A549 (cell line): ENCODE measurements at regions not wholly inside any gene's neighbourhood (a gene's known extent, or its start where the extent isn't known, plus 50 kb on each side); places are given as distances from the start of the nearest gene placed in this dataset.

Experiments
- EHMT2 ChIP-seq: fragments of 200-600 bp; sonication (generic); IDR thresholded peaks from 2 replicates; pipeline ENCODE4 v1.6.1; 2016; ENCODE audit warnings: antibody characterized with exemption, low read depth, mild to moderate bottlenecking, moderate library complexity
- EP300 ChIP-seq, 2 experiments: fragments of >200 bp; sonication (Bioruptor Twin); formaldehyde crosslinking; IDR thresholded peaks; 2 replicates in 1 of 2; 3 replicates in 1 of 2; pipeline ENCODE4 v1.6.1; 2016 to 2017
- JUN ChIP-seq, 2 experiments: fragments of >200 bp; sonication (Bioruptor Twin); formaldehyde crosslinking; IDR thresholded peaks; 2 replicates in 1 of 2; 3 replicates in 1 of 2; pipeline ENCODE4 v1.6.1; 2016 to 2017
- MAX ChIP-seq: IDR thresholded peaks from 2 replicates; pipeline ENCODE4 v1.6.1; 2012
- MAZ ChIP-seq: fragments of 150-350 bp; IDR thresholded peaks from 2 replicates; pipeline ENCODE4 v1.6.1; 2014; ENCODE audit warnings: antibody characterized with exemption, low read depth, low read length, borderline replicate concordance
- POLR2A ChIP-seq: IDR thresholded peaks from 2 replicates; pipeline ENCODE4 v1.6.1; 2012; ENCODE audit warnings: mild to moderate bottlenecking, low read length
- RAD21 ChIP-seq, 2 experiments: fragments of >200 bp in 1 of 2; sonication (Bioruptor Twin) in 1 of 2; formaldehyde crosslinking in 1 of 2; IDR thresholded peaks in 1 of 2; conservative IDR thresholded peaks in 1 of 2; 2 replicates in 1 of 2; 3 replicates in 1 of 2; pipeline ENCODE4 v1.6.1; 2012 to 2018; ENCODE audit warnings: inconsistent platforms in 1 of 2
- RCOR1 ChIP-seq: fragments of 150-350 bp; IDR thresholded peaks from 2 replicates; pipeline ENCODE4 v1.6.1; 2014; ENCODE audit warnings: antibody characterized with exemption, low read length, low read depth
- TFCP2L1 ChIP-seq: fragments of 250-450 bp; sonication (Bioruptor Pico); IDR thresholded peaks from 2 replicates; pipeline ENCODE4 v1.5.0; 2021; ENCODE audit warnings: mild to moderate bottlenecking
- TF ChIP-seq, protein P1 (sequence below): fragments of >200 bp; sonication (Bioruptor Twin); formaldehyde crosslinking; IDR thresholded peaks from 3 replicates; pipeline ENCODE4 v1.5.1; 2016

- no peak for TF ChIP-seq RCOR1
- TF ChIP-seq POLR2A: no peak
- no peak for TF ChIP-seq MAZ
- TF ChIP-seq, protein P1, sequence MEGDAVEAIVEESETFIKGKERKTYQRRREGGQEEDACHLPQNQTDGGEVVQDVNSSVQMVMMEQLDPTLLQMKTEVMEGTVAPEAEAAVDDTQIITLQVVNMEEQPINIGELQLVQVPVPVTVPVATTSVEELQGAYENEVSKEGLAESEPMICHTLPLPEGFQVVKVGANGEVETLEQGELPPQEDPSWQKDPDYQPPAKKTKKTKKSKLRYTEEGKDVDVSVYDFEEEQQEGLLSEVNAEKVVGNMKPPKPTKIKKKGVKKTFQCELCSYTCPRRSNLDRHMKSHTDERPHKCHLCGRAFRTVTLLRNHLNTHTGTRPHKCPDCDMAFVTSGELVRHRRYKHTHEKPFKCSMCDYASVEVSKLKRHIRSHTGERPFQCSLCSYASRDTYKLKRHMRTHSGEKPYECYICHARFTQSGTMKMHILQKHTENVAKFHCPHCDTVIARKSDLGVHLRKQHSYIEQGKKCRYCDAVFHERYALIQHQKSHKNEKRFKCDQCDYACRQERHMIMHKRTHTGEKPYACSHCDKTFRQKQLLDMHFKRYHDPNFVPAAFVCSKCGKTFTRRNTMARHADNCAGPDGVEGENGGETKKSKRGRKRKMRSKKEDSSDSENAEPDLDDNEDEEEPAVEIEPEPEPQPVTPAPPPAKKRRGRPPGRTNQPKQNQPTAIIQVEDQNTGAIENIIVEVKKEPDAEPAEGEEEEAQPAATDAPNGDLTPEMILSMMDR: no peak
- TF ChIP-seq EP300 (IDR thresholded peaks at IDR 0.05): no peak
- no peak for TF ChIP-seq RAD21 (conservative IDR thresholded peaks at IDR 0.05 in 1 of 2, IDR thresholded peaks at IDR 0.05 in 1 of 2)
- peak in 1 of 2 experiments; percentile 52; a peak in 2 of 5 replicates for TF ChIP-seq JUN (IDR thresholded peaks at IDR 0.05)
- TF ChIP-seq EHMT2: no peak
- TF ChIP-seq TFCP2L1 (CRISPR knock-in tag): peak; percentile 72; the same call in 1 of the 2 replicates
- peak; percentile 42 for TF ChIP-seq MAX
Observed at GRCh38 chr17:77282524-77283515, 142.1 kb downstream of the SEC14L1 start.
